ENCODE measurements at regions not wholly inside any gene's neighbourhood (a gene's known extent, or its start where the extent isn't known, plus 50 kb on each side); places are given as distances from the start of the nearest gene placed in this dataset.

DNA sequence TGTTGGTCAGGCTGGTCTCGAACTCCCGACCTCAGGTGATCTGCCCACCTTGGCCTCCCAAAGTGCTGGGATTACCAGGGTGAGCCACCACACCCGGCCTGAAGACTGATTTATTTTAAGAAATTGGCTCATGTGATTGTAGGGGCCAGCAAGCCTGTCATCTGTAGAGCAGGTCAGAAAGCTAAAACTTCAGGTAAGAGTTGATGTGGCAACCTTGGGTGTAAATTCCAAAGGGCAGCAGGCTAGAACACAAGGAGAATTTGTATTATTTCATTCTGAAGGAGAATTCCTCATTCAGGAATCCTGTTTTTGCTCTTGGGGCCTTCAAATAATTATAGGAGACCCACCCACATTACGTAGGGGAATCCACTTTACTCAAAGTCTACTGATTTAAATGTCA is 728.7 kb downstream of the LTN1 start:
- DNase-seq, result no peak

DNA sequence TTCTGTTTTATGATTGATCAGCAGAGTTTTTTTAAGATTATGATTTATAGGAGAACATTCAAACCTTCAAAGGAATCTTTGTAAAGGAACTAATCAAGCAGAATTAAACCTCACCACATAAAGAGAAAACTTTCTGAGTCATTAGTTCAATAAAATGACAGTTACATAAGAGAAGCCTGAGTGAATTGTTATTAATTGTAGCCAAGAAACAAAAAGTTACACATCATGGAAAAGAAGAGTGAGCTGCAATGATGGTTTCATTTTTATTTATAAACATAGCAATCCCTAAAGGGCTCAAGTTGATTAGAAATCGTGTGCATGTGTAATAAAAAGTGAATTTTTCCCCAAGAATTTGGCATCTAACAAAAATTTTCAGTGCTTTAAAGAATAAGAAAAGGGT is 731.4 kb downstream of the LTN1 start:
- DNase-seq, result no peak

DNA sequence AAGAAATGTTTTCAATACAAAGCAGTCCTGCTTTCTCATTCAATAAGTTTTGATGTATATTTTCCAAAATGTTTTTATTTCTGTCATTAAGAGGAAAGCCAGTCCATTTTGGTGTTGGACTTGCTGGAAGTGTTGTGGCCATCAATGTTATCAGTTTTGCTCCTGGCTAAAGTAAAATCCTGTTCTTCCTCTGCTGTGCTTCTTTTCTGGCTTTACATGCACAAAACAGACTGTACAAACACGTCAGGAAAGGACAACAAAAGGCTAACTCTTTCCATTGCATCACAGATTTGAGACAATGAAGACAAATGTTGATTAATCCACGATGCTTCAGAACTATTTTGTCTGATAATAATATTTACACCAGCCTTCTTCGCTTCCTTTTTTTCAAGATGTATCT is 735.4 kb downstream of the LTN1 start:
- no peak for DNase-seq

DNA sequence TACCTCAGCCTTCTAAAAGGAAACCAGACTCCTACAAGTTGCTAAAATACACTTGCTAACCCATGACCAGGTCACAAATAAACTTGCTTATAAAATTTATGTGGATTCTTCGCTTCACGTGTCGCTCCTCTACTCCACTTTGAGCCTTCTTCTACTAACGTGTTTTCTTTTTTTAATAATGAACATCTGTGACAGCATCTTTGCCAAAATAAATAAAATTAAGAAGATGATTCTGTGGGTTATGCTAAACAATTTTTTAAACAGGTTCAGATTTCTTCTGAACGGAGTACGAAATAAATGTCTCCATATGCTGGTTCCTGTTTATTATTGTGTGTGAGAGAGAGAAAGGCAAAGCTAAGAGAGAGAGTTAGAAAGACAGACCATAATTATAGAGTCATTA is 735.8 kb downstream of the LTN1 start:
- no peak for DNase-seq

DNA sequence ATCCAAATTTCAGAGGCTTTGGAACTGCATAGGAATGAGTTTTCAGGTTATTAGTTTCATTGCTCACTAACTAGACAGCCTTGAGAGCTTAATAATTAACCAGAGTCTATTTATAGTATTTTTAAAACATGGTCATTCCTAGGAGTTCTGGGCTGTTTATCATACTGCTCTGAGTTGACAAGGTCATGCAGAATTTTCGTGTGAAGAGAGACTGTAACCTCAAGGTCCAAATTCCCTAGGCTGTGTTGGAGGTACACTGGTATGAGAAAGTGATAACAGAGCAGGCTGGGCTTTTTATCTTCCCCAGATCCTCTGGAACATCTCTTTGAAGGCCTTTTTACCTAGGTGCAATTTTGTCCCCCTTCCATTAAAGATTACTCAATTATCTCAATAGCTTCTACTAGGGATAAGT is 736.3 kb downstream of the LTN1 start:
- DNase-seq, result no peak

DNA sequence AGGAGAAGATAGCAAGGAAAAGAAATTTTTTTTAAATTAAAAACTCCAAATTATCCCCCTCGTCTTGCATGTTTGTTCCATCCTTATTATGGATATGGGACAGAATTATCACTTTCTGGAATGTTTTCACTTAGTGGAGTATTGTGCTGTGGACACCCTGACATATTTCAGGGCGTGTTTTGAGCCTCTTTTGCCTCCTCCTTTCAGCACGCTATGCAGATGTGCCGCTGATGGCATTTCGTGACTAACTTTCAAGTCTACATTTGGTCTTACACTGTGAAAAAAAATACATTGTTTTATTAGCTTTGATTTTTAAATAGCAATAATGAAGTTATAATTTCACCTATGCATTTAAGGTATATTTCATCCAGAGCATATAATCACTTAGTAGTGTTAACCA is 738.7 kb downstream of the LTN1 start:
- no peak for DNase-seq

DNA sequence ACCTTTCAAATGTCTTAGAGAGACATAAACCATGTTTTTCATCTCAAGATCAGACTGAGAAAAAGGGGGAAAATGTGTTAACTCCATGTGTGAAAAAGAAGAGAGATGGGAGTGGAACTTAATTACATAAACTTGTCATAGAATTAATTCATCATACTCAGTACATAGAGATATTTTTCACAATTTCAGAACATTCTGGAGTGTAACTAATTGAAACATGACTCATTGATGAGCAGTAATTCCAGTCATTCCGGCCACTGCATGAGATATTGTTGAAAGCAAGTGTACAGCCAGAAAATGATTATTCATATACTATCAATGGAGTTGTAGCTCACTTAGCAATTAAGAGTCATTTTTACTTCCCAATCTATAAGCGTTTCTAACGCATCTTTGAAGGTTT is 739.3 kb downstream of the LTN1 start:
- no peak for DNase-seq

DNA sequence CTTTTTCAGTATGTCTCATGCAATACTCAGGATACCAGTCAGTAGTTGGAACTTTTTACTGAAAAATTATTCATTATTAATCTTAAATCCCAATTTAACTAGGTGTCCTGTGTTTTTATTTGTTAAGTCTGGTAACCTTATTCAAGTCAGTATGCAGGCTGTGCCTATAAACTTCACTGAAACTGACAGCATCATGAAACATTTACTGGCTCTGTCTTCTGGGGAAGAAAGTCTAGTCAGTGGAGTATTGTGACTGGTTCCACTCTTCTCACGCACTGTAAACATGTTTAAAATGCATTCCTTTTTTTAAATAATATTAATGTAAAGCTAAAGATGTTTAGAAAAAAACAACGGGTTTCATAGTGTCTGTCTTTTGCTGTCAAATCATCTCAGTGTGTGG is 739.7 kb downstream of the LTN1 start:
- no peak for DNase-seq

DNA sequence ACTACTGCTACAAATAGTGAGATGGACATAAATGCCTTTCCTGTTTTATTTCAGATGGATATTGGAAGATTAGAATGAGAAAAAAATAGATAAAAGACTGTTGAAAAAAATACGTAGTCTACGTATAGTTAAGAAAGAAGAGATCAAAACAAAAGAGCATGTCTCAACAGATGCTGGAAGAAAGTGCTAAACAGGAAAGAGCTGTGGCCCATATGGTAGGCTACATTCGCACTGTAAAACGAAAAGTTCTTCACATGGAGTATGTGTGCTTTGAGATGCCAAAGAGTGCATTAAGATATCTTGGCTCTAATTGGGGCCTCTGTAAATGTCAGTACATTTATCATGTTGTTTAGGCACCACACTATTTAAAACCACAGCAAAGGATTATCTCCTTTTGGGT is 741.7 kb downstream of the LTN1 start:
- DNase-seq, result no peak

DNA sequence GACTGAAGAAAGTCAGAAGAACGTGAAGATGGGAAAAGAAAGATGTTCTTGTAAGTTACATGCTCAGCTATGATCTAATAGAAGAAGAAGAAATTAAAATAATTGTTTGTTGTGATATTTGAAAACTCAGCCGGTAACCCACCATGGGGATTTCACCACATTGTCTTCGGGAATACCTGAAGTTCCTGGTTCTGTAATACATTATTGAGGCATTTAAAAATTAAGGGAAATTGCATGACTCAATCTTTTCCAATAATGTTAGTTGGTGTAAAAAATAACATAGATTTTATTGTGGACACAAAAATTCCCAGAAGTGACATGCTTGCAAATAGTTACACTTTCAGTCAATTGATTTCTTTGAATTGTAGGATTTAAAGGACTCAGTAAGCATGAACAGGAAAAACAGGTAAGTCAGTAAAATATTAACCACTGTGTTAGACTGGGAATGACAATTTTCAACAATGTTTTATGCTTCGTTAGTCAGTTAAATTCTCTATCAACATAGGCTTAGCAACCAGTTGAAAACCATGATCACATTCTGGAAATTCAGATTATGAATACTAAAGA is 745.1 kb downstream of the LTN1 start:
- no peak for DNase-seq

DNA sequence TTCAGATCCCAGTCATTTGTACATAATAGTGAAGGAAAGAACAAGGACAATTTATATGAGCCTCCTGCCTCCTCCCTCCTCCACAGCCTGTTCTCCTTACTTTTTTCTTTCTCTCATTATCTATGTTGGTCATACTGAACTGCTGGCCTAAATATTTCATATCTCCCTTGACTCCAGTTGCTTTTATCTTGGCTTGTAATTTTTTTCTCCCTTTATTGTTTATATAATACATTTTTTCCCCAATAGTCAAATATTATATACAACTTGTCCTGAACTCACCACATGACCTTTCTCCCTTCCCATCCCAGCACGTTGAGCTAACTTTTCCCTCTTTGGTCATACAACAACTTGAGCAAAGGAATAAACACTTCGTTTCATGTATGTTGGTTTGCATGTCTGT is 752.1 kb downstream of the LTN1 start:
- no peak for DNase-seq

DNA sequence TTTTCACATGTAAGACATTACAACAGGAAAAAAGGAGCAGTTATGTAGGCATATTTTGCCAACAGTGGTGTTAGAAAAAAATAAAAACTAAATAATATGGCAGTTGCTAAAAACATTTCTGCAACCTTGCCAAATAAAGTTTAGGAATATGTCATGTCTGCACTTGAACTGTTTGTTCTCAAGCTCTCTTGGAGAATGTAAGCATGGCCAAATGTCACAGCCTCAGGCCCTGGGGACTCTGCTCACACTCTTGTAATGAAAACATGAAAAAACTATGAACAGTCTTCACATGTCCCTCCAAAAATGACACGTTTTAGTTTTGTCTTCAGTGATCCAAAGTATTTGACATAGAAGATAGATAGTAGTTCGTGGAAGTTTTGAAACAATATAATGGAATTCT is 753.3 kb downstream of the LTN1 start:
- no peak for DNase-seq

DNA sequence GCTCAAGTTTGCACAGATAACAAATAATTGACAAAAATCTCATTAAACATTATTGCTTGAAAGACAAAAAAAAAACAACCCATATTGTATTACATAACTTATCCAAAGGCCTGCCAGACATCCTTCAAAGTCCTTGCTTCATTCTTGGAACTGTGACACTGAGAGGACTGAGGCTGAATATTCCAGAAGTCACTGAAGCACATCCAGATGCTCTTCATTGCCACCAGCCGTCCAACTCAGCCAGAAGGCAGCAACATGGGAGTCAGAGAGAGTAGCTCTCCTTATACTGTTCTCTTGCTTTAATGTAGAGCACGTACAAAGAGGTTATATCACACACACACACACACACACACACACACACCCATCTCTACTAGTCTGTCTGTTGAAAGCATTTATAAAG is 755.0 kb downstream of the LTN1 start:
- no peak for DNase-seq

DNA sequence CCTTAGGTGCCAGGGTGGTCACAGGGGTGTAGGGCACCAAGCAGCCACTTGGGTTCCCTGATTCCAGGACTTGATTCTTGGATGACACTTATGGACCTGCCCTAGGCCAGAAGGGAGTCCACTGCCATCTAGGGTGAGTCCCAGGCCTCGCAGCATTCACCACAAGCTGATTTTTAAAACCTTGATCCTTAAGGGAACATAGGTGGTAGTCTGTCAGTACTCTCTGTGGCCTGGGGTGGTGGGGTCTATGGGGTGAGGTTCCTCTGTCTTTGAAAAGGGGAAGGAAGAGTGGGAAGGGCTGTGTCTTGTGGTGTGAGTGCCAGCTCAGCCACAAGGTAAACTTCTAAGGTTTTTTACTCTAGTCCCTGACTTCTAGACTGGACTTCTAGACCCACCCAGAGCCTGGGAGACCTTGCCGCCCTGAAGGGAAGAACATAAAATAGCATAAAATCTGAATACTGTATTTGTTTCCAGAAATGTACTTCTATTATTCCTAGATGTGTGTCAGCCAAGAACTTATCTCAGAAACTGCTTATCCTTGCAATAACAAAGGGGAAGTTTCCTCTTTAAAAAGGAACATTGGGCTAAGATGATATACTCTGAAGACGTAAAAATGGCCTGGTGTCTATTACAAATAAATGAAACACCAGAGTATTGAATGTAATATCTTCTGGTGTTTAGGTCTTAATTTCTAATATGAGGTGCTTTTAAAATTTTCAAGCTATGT is 757.3 kb downstream of the LTN1 start:
- DNase-seq, result peak; percentile 5

DNA sequence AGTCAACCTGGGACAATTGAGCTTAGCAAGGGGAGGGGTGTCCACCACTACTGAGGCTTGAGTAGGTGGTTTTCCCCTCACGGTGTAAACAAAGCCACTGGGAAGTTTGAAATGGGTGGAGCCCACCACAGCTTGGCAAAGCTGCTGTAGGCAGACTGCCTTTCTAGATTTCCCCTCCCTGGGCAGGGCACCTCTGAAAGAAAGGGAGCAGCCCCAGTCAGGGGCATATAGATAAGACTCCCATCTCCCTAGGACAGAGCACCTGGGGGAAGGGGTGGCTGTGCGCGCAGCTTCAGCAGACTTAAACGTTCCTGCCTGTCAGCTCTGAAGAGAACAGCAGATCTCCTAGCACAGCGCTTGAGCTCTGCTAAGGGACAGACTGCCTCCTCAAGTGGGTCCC is 758.4 kb downstream of the LTN1 start:
- DNase-seq, result no peak

DNA sequence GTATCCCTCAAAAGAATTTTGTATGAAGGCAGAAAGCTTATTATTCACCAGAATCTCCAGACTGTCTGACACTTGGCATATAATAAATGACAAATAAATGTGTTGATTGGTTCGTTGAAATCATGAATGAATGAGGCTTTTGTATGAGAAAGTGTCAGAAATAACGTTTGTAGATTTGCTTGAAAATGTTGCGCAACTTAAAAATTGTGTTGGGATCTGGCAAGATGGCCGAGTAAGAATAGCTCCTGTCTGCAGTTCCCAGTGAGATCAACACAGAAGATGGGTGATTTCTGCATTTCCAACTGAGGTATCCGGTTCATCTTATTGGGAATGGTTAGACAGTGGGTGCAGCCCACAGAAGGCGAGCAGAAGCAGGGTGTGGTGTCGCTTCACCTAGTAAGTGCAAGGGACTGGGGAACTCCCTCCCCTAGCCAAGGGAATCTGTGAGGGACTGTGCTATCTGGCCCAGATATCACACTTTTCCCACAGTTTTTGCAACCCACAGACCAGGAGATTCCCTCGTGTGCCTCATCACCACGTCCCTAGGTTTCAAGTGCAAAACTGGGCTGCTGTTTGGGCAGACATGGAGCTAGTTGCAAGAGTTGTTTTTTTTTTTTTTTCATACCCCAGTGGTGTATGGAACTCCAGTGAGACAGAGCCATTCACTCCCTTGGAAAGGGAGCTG is 759.0 kb downstream of the LTN1 start:
- DNase-seq, result no peak

DNA sequence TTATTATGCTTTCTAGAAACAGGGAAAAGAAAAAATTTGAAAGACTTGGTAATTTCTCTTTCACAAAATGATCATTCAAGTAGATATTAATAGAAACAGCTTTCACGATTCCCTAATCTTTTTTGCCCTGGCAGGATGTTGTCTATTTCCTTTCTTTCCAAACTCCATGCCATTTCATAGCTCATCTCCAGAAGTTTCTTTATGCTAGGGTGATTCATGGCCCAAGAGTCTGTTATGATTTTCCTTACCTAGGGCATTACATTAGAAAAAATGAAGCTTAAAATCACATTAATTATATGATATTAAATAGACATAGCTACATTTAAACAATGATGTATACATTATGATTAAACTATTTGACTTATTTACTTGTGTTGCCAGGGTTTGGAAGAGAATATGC is 762.1 kb downstream of the LTN1 start:
- DNase-seq, result no peak

DNA sequence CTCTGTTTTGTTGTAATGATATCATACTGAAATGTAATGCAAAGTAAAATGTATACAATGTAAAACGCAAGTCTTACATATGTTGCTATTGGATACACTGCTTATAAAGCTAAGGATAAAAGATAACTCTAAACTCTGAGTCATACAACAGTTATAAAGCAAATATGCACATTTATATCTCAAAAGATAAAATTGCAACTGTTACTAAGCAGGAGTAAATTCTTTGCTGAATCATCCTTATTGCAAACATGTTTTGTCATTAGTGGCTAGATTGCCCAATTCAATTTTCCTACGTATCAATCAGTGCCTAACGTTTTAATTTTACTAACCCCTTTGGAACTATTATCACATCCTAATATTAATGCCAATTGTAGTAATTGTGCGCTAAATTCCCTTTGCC is 762.9 kb downstream of the LTN1 start:
- DNase-seq, result no peak

DNA sequence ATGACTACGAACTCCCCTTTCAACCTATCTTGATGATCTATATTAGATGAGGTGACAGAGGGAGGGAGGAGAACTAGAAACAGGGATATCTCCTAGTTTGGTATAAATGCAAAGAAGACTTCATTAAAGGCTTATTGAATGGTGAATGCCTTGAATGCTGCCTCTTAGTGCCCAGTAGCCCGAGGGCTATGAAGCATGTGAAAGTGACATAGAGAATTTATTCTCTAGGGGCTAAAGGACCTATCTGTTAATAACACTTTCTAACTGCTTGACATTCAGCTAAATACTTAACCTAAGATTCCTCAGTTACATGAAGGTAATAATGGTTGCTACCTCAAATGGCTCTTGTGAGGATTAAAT is 764.1 kb downstream of the LTN1 start:
- no peak for DNase-seq

DNA sequence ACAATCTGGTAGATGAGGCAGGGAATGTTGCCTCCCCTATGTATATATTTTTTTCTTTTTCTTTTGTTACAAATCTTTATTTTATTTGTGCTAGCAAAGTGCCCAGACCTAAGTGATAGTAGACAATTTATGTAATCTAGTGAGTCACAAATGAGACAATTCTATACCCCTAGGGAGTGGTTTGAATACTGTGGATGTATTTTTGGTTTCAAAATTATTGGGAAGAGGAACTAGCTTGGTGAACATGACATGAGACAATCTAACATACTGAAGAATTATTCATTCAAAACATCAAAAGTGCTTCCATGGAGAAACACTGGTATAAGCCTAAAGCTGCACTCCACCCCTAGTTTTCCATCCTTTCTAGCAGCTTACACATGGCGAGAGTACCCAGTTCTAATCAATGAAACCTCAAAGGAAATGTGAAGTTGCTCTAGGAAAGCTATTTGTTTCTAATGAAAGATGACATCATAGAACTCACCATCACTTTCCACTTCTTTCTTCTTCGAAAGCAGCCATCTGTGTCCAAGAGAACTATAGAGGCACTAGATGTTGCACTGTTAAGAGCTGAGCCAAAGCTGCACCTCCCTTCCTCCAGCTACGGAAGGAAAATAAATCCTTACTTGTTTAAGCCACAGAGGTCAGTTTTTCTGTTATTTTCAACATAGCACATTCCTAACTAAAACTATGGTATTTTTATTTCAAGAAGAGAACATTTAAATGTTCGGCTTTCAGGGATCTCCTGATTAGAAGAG is 764.6 kb downstream of the LTN1 start:
- DNase-seq, result no peak

DNA sequence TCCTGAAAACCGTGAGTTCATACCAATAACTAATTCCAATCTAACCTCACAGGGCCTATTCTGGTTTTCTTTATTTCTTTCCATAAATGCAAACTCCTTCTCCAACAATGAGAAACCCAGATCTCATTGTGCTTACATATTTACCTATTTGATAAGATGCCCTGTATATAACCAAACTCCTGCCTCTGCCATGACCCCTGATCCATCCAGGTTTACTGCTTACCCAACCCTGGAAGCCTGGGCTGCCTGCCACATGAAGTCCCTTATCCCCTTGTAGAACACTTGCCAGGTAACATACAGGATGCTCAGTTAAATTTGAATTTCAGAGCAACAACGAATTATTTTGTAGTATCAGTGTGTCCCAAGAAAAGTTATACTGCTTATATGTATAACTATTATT is 766.1 kb downstream of the LTN1 start:
- DNase-seq, result no peak

DNA sequence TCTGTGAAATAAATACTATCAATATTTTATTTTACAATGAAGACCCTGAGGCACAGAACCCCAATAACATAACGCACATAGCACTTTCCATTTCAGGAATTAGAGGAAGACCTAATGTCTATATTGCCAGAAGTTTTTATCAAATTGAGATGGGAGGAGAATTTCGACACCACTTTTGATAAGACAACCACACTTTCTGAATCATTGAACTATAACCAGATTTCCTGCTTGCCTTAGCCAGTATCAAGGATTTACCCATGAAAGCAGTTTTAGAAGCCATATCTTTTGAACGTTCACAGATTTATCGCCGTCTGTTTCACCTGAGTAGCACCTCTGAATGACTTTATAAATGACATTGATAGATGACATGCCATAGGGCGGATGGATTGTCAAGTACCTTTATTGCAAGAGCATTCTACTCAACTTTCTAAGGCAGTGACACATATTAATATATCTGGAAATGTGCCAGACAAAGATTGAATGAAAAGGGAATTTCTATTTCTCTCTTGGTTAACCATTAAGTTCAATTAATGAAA is 768.4 kb downstream of the LTN1 start:
- DNase-seq, result no peak

DNA sequence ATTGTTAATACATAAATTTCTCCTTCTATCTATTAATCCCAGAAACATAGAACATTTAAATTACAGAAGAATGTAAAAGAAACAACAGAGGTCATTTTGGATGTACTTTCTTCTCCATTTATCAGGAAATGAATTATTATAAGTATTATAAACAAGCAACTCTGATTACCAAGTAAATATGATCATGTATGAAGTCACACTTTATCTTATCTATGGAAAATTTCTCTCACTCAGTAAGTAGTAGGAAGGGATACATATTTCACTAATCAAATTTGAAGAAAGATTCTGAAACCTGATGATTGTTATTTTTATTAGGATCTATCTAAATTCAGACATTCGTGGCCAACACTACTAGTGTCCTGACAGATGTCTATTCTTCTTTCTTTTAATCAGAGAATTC is 770.7 kb downstream of the LTN1 start:
- DNase-seq, result no peak

DNA sequence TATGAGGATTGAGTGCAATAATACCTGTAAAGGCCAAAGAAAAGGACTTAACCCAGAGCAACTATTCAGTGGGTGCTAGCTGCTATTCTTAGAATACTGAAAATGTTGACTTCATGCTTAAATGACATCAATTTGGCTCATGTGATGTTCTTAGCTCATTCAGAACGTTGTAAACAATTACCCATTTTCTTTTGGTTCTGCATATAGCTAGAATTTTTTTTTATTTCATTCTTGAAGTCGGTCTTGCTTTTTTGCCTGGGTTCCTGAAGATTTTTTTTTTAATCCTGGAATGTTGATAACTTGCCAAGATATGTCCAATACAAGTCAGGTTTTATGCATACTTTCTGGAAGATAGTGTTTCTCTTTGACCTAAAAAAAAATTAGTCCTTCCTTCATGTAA is 772.0 kb downstream of the LTN1 start:
- DNase-seq, result no peak
